HG03095 (cell line): ENCODE measurements at regions not wholly inside any gene's neighbourhood (a gene's known extent, or its start where the extent isn't known, plus 50 kb on each side); places are given as distances from the start of the nearest gene placed in this dataset.

Experiments
- ATAC-seq: cut with Tn5 transposase; IDR thresholded peaks from one replicate; pipeline ENCODE4 v1.9.1; 2021; ENCODE audit warnings: moderate library complexity; ENCODE audit not compliant: unreplicated experiment

GRCh38 chr9:108565651-108566378, 290.0 kb downstream of the ACTL7B start:
- peak; percentile 55 for ATAC-seq

DNA sequence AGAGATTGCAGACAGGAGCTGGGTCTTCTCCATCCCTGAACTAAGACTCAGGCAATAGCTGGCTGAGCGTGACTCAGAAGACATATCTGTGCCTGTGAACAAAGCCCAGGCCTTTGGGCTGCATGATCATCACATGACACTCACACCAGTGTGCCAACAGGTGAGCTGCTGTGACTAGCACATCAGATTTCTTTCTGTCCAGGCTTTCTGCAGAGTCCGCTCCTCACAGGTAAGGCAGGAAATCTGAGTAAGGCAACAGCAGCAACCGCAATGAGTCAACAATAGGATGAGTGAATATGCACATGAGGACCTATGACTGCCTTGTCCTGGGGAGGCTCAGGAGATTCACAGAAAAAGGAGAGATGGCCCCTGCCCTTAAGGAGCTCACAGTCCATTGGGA, 293.6 kb downstream of the ACTL7B start:
- ATAC-seq: no peak

- no peak for ATAC-seq
Measured at GRCh38 chr9:108559432-108559831, 296.4 kb downstream of the ACTL7B start.

DNA sequence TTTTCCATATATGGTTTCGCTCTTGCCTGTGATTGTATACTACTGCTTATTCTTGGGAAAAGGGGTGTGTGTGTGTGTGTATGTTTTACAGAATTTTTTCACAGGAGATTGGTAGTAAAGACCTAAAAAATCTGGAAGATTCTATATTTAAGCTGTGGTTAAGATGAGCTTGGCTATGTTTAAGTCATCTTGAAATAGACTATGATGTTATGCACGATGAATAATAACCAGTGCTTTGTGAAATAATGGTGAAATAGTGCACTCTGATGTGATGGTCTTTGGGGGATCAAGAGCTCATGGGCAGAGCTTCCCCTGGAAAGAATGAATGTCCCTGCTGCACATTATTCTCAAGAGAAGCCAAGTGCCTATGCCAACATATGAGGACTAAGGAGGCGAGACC, 301.0 kb downstream of the ACTL7B start:
- ATAC-seq: no peak

DNA sequence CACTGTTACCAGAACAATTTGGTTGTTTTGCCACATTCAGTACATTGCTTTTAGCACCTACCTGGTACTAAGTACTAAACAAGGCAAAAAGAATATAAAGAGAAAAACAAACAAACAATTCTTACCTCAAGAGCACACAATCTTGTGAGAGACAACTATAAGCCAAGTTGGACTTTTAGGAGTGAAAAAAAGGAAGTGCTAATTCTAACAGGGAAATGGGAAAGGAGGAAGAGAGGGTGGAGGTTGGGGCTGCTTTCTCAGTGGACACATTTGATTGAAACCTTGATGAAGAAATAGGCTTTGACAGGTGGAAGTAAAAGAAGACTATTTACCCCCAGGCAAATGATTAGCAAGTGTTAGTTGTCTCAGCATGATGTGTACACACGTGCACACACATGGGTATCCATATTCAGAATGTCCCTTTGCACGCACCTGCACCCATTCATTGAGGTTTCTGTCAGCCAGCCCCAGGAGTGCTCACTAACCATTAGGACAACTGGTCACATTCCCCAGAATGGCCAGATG, 302.6 kb downstream of the ACTL7B start:
- no peak for ATAC-seq

- no peak for ATAC-seq
Measured at GRCh38 chr9:108552459-108553040, 303.2 kb downstream of the ACTL7B start.

DNA sequence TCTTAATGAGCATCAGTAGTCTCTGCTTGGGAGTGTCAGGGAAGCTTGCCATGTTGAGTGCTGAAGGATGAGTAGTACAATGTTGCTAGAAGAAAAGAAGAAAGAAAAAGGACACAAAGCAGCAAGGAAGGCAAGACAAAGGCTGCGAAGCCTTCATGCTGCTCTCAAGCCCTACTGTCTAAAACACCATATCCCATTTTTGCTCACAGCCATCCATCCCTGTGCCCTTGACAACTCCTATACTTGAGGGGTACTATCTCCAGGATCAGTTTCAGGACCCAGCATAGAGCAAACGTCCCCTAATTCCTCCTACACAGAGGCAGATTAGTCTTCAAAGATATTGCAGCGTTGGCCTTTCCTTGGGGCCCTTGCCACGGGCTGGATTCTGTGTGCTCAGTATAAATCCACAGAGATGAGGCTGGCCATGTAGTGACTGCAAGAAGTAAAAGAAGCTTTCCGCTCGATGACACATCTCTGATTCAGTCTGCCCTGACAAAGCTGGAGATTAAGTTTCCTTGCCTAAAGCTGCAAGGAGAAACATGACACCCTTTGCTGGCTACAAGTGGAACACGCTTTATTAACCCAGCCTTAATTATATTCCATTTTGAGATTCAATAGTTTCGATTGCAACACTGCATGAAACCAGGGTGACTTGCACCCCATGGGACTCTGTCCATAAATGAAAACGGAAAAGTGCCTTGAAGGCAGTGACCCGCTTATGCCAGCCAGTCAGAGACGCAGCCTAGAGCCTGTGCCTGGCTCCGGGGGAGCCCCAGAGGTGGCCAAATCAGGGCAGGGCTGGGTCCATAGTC, 304.6 kb downstream of the ACTL7B start:
- ATAC-seq: no peak

DNA sequence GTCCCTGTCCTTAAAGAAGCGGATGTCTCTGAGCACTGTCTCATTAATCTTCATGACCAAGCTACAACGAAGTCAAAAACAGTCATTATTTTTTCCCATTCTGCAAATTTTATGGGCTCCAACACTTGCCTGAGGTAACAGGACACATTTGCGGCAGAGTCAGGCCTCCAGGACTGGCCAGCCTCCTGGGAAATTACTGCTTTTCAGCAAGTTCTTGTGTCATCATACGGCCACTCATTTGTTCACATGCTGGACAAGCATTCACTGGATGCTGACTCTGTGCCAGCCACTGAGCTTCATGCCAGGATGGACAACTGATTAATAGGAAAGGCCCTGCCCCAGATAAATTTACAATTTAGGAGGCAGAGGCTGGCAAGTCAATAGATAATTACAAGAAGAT, 305.7 kb downstream of the ACTL7B start:
- ATAC-seq: no peak

- no peak for ATAC-seq
Measured at GRCh38 chr9:108549184-108549583, 306.6 kb downstream of the ACTL7B start.

DNA sequence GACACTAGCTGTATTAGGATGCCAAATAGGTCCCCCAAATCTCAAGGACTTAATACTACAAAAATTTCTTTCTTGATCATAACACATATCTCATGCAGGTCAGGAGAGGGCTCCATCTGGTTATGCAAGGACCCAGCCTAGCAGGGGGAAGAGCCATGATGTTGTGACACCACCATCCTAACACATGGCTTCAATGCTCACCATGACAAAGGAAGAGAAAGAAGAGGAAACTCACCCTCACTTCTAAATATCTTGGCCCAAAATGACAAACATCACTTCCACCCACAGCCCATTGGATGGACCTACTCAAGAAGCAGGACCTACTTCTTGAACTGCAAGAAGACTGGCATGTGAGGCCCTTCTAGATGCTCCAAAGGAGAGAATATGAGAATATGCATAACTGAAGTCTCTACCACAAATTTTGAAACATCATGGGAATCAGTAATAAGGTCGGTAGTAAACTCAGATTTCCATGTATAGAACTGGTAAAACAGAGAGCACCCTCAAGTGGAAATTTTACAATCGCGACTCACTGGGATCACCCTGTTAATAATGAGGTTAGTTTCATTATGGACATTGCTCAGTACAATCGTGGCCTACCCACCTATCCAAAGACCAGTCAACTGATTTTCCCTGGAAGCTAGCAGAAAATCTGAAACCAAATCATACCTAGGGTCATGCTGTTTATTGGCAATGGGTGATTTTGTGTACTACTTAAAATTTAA, 308.2 kb downstream of the ACTL7B start:
- no peak for ATAC-seq

DNA sequence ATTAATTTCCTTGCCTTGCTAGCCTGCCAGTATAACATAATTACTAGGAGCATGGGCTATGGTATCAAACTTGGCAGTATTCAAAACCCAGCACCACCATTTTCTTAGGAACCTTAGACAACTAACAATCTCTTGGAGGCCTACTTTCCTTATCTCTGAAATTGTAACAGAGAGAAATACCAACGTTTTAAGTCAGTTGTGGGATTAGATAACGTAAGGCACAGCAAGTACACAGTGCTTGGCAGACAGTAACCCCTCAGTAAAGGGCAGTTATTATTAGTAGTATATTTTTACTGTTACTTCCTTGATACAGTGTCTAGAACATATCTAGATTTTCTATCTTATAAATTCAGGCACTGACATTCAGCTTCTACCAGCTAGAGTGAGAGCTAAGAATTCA, 309.6 kb downstream of the ACTL7B start:
- ATAC-seq: no peak

DNA sequence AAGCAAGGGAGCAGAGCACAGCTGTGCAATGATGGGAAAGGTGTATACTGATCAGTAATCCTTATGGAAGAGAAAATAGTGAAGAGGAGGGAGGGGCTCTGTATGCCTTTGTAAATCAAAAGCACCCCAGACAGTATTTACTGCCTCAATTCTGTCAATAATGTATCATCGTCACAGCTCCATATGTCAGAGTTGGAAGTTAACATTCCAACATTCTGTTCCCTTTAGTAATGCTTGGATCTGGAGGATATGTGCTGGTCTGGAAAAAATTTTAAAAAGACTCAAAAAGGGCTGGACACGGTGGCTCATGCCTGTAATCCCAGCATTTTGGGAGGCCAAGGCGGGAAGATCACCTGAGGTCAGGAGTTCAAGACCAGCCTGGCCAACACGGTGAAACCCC, 310.4 kb downstream of the ACTL7B start:
- no peak for ATAC-seq

GRCh38 chr9:108544866-108545265, 310.9 kb downstream of the ACTL7B start:
- ATAC-seq: no peak

DNA sequence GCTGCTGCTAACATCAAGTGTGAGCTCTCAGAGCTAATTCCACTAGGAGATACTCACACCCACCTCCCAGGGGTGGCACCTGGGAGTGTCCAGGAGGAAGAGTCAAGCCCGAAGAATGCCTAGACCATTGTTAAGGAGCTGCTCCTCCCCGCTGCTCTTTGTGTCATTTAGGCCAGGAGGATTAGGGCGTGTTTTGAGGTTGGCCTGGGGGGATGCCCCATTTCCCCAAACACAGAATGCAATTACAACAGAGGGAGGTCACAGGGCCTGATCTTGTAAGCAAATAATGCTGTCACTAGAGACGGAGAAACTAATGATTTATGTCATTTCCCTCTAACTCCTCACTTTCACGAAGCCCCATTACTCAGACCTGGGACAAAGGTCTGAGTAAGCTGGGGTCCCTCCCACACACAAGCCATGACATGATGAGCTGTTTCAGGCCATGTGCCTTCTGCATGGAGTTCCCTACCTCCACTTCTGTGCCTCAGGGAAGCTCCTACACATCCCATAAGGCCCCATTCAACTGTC, 312.5 kb downstream of the ACTL7B start:
- no peak for ATAC-seq

DNA sequence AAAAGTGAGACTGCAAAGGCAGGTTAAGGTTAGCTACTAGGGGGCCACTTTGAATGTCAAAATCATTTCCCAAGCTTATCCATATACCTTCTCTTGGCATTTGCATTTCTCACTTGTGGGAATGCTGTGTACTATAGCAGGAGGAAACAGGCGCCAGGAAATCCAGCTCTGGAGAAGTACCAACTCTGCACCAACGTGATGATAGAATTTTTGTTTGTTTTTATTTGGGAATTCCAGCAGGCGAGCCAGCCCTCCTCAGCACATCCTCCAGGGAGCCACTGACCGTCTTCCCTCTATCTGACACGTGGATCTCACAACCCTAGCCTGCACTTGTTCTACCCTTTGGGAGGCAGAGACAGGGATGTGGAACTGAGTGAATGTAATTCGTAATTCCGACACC, 318.0 kb downstream of the ACTL7B start:
- ATAC-seq: no peak

DNA sequence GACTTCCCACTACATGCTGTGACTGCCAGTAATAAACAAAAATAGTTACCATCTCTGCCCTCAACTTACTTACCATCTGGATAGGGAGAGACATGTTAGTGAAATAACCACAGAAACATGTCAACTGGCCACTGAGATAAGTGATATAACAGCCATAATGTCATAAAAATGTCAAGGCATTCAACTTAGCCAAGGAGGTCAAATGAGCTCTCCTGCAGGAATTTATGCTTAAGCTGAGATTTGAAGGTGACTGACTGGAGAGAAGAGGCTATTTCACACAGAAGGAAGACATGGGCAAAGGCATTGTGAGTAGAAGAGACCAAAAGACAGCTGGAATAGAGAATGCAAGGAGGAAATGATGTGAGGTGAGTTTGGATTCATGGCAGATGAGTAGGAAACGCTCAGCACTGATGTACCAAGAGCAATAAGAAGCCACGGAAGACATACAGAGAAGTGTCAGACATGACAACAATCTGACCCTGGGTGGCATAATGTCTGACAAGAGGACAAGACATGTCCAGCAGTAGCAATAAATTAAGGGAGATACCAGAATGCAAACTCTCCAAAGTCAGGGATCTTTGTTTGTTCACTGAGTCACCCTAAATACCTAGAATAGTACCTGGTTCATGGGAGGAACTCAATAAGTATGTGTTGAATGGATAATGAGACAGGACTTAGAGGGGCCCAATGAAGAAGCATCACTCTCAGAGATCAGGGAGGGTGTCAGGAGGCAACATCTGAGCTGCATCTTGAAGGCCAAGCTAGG, 318.8 kb downstream of the ACTL7B start:
- ATAC-seq: no peak

- no peak for ATAC-seq
Measured at GRCh38 chr9:108535526-108535925, 320.3 kb downstream of the ACTL7B start.

- no peak for ATAC-seq
Measured at GRCh38 chr9:108534741-108535140, 321.0 kb downstream of the ACTL7B start.

- ATAC-seq: no peak
Measured at GRCh38 chr9:108530141-108530540, 325.6 kb downstream of the ACTL7B start.

- no peak for ATAC-seq
Measured at GRCh38 chr9:108528231-108528630, 327.6 kb downstream of the ACTL7B start.
